A549 (cell line): ENCODE measurements at regions not wholly inside any gene's neighbourhood (a gene's known extent, or its start where the extent isn't known, plus 50 kb on each side); places are given as distances from the start of the nearest gene placed in this dataset.

Experiments
- ATAC-seq, 2 experiments: fragments of 200-7000 bp in 1 of 2; fragments of >200 bp in 1 of 2; cut with Nextera tagmentation in 1 of 2; cut with Tn5 transposase in 1 of 2; 3 replicates each; pipeline versions ENCODE4 v1.8.0 to v1.9.1; 2018 to 2020; ENCODE audit warnings: mild to moderate bottlenecking in 1 of 2, moderate library complexity in 1 of 2
- CTCF ChIA-PET: fragments of 300-600 bp; sonication (Branson Sonifier 250); formaldehyde crosslinking; extraction: SDS; loops from one replicate; lab custom pipeline; 2021; ENCODE audit warnings: antibody characterized with exemption, inconsistent platforms; lab: Yijun Ruan, JAX
- POLR2A ChIA-PET: fragments of 350-600 bp; formaldehyde crosslinking; extraction: SDS; loops from one replicate; lab custom pipeline; 2021; ENCODE audit warnings: antibody characterized with exemption, inconsistent platforms; lab: Yijun Ruan, JAX
- DNase-seq, 2 experiments: peaks; one replicate each; pipeline versions ENCODE4 v3.0.0 to v3.0.0-alpha.2; 2011 to 2016; ENCODE audit warnings: low read depth in 1 of 2, low spot score in 1 of 2
- FAIRE-seq: peaks from 2 replicates; lab custom pipeline; 2011; peaks lifted over from hg19 to GRCh38; lab: Jason Lieb, UNC
- H3K27ac ChIP-seq, 2 experiments: fragments of >200 bp; sonication (Bioruptor Twin); formaldehyde crosslinking; 3 replicates each; pipeline ENCODE4 v1.5.1; 2016 to 2017
- H3K4me1 ChIP-seq: fragments of >200 bp; sonication (Bioruptor Twin); formaldehyde crosslinking; 3 replicates; pipeline ENCODE4 v1.6.1; 2016
- H3K4me2 ChIP-seq: fragments of >200 bp; sonication (Bioruptor Twin); formaldehyde crosslinking; 3 replicates; pipeline ENCODE4 v1.6.1; 2016
- H3K4me3 ChIP-seq: fragments of >200 bp; sonication (Bioruptor Twin); formaldehyde crosslinking; 3 replicates; pipeline ENCODE4 v1.5.1; 2016
- H3K9me3 ChIP-seq: fragments of >200 bp; sonication (Bioruptor Twin); formaldehyde crosslinking; 3 replicates; pipeline ENCODE4 v1.6.1; 2016
- CBX8 ChIP-seq: fragments of 200-600 bp; sonication (generic); IDR thresholded peaks from 2 replicates; pipeline ENCODE4 v1.6.1; 2016
- CHD2 ChIP-seq: fragments of 150-350 bp; IDR thresholded peaks from 2 replicates; pipeline ENCODE4 v1.6.1; 2014; ENCODE audit warnings: low read length; ENCODE audit not compliant: partially characterized antibody
- E2F6 ChIP-seq: IDR thresholded peaks from 2 replicates; pipeline ENCODE4 v1.6.1; 2012; ENCODE audit warnings: low read depth, borderline replicate concordance
- EHMT2 ChIP-seq: fragments of 200-600 bp; sonication (generic); IDR thresholded peaks from 2 replicates; pipeline ENCODE4 v1.6.1; 2016; ENCODE audit warnings: antibody characterized with exemption, low read depth, mild to moderate bottlenecking, moderate library complexity
- FOXS1 ChIP-seq: fragments of 250-450 bp; sonication (Bioruptor Pico); IDR thresholded peaks from 2 replicates; pipeline ENCODE4 v1.5.0; 2020; ENCODE audit warnings: mild to moderate bottlenecking, moderate library complexity
- HDAC2 ChIP-seq: fragments of 200-600 bp; sonication (generic); IDR thresholded peaks from 2 replicates; pipeline ENCODE4 v1.6.1; 2016
- HMGXB4 ChIP-seq: fragments of 250-450 bp; sonication (Bioruptor Pico); IDR thresholded peaks from 2 replicates; pipeline ENCODE4 v1.5.0; 2021; ENCODE audit warnings: mild to moderate bottlenecking, moderate library complexity, borderline replicate concordance
- HOXA7 ChIP-seq: fragments of 250-450 bp; sonication (Bioruptor Pico); IDR thresholded peaks from 2 replicates; pipeline ENCODE4 v1.5.0; 2020; ENCODE audit warnings: mild to moderate bottlenecking, moderate library complexity
- HOXB13 ChIP-seq: fragments of 250-450 bp; sonication (Bioruptor Pico); IDR thresholded peaks from 2 replicates; pipeline ENCODE4 v1.5.0; 2020; ENCODE audit warnings: low read depth, mild to moderate bottlenecking, moderate library complexity
- NFE2L2 ChIP-seq: fragments of 150-350 bp; conservative IDR thresholded peaks from 2 replicates; pipeline ENCODE4 v1.6.1; 2014; ENCODE audit warnings: low read length
- NPAS2 ChIP-seq: fragments of 250-450 bp; sonication (Bioruptor Pico); IDR thresholded peaks from 2 replicates; pipeline ENCODE4 v1.8.0; 2022; ENCODE audit warnings: mild to moderate bottlenecking, moderate library complexity, borderline replicate concordance
- RARB ChIP-seq: fragments of 250-450 bp; sonication (Bioruptor Pico); IDR thresholded peaks from 2 replicates; pipeline ENCODE4 v1.8.0; 2021; ENCODE audit warnings: mild to moderate bottlenecking, moderate library complexity
- SMC3 ChIP-seq: fragments of >200 bp; sonication (Bioruptor Twin); formaldehyde crosslinking; IDR thresholded peaks from 3 replicates; pipeline ENCODE4 v1.6.1; 2018; ENCODE audit warnings: inconsistent platforms
- TFCP2L1 ChIP-seq: fragments of 250-450 bp; sonication (Bioruptor Pico); IDR thresholded peaks from 2 replicates; pipeline ENCODE4 v1.5.0; 2021; ENCODE audit warnings: mild to moderate bottlenecking
- WGBS: methylation state at CpG from one replicate; pipeline ENCODE4 v1.1.6; 2017; ENCODE audit errors: missing lambda C conversion rate; 5-methylcytosine and 5-hydroxymethylcytosine counted together
- TF ChIP-seq, protein P1 (sequence below): fragments of >200 bp; sonication (Bioruptor Twin); formaldehyde crosslinking; IDR thresholded peaks from 2 replicates; pipeline ENCODE4 v1.6.1; 2016
- TF ChIP-seq, protein P2 (sequence below): fragments of >200 bp; sonication (Bioruptor Twin); formaldehyde crosslinking; IDR thresholded peaks from 3 replicates; pipeline ENCODE4 v1.6.1; 2016
- TF ChIP-seq, protein P3 (sequence below): fragments of 450-650 bp; IDR thresholded peaks from 2 replicates; pipeline ENCODE4 v1.6.1; 2014; ENCODE audit warnings: antibody characterized with exemption

- ATAC-seq (no peak), DNase-seq (no peak)
- 54% methylated on average over 4 of the region's 4 CpGs for WGBS
- Histone ChIP-seq H3K4me2 (no peak overlapping the region), H3K27ac (no peak overlapping the region), H3K9me3 (no peaks in the 10 kb centered on the region), H3K4me1 (no peaks in the 10 kb centered on the region)
- POLR2A ChIA-PET = no interaction called here
- no peak for TF ChIP-seq HOXA7
- TF ChIP-seq, all 56 proteins: peak for 0
- CTCF ChIA-PET = interaction anchor here (0.7 to 1.0 kb wide), 2 partner anchors 14 to 23 kb away, joined by 3 read pairs; no protein-coding TSS in a partner anchor
- no peak for FAIRE-seq
- no peak overlapping the region for H3K4me3 ChIP-seq
Measured at GRCh38 chr3:99084826-99085225, 183.3 kb upstream of the DCBLD2 start.

DNA sequence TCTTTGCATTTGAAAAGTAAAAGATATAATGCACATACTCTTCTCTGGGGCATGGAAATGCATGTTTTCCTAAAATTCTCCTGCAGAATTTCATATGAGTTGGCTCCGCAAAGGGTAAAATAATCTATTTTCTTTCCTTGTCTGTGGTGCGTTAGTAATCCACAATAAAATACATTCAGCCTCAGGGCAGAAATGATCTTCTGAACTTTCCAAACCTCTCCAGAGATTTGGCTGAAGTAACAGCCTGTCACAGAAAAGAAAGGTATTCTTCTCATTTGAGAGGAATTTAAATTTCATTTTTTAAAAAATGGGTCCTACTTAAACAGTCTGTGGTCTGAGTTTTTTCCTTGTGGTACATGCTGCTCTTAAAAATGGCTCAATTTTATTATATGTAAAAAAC lies 182.7 kb upstream of the DCBLD2 start:
- CTCF ChIA-PET = interaction anchor here (1.2 kb wide), 1 partner anchor 29 kb away, joined by 5 read pairs; no protein-coding TSS in a partner anchor
- Histone ChIP-seq H3K27ac (no peak overlapping the region), H3K4me3 (no peak overlapping the region), H3K4me1 (no peaks in the 10 kb centered on the region), H3K4me2 (no peak overlapping the region), H3K9me3 (no peaks in the 10 kb centered on the region)
- no peak for TF ChIP-seq HDAC2
- TF ChIP-seq, protein P1, sequence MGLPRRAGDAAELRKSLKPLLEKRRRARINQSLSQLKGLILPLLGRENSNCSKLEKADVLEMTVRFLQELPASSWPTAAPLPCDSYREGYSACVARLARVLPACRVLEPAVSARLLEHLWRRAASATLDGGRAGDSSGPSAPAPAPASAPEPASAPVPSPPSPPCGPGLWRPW = no peak
- 88% methylated on average over 2 of the region's 2 CpGs for WGBS
- no peak for DNase-seq
- POLR2A ChIA-PET = no interaction called here
- FAIRE-seq = no peak
- ATAC-seq = no peak

DNA sequence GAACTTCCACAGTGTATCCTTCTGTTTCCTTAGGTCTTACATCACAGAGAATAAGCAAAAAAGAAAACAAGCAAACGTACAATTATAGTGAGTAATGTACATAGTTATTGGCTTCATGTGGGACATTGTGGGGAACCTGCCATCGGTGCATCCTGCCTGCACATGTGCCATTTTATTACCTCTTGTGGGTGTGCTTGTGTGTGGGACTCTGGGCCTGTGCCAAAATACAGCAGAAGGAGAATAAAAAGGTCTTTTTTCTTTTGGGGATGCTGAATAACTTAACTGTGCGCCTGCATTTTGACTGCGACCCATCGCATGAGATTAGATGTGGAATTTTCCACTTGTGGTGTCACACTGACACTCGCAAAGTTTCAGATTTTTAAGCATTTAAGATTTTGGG lies 169.6 kb upstream of the DCBLD2 start:
- H3K27ac ChIP-seq = no peak overlapping the region
- no peak overlapping the region for H3K4me3 ChIP-seq
- FAIRE-seq = no peak
- H3K9me3 ChIP-seq = no peaks in the 10 kb centered on the region
- POLR2A ChIA-PET = no interaction called here
- 66% methylated on average over 6 of the region's 6 CpGs for WGBS
- no peaks in the 10 kb centered on the region for H3K4me1 ChIP-seq
- ATAC-seq = no peak
- CTCF ChIA-PET = no interaction called here
- no peak for TF ChIP-seq HOXA7
- TF ChIP-seq NPAS2 (CRISPR knock-in tag) = no peak
- TF ChIP-seq TFCP2L1 (CRISPR knock-in tag) = no peak
- no peak for TF ChIP-seq SMC3
- TF ChIP-seq FOXS1 (CRISPR knock-in tag) = no peak
- no peak for TF ChIP-seq CHD2
- no peak for TF ChIP-seq E2F6
- no peak for TF ChIP-seq EHMT2
- no peak for TF ChIP-seq HOXB13
- TF ChIP-seq, protein P2, sequence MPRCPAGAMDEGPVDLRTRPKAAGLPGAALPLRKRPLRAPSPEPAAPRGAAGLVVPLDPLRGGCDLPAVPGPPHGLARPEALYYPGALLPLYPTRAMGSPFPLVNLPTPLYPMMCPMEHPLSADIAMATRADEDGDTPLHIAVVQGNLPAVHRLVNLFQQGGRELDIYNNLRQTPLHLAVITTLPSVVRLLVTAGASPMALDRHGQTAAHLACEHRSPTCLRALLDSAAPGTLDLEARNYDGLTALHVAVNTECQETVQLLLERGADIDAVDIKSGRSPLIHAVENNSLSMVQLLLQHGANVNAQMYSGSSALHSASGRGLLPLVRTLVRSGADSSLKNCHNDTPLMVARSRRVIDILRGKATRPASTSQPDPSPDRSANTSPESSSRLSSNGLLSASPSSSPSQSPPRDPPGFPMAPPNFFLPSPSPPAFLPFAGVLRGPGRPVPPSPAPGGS = no peak
- no peak for TF ChIP-seq RARB
- no peak for TF ChIP-seq HMGXB4 (CRISPR knock-in tag)
- TF ChIP-seq, protein P3, sequence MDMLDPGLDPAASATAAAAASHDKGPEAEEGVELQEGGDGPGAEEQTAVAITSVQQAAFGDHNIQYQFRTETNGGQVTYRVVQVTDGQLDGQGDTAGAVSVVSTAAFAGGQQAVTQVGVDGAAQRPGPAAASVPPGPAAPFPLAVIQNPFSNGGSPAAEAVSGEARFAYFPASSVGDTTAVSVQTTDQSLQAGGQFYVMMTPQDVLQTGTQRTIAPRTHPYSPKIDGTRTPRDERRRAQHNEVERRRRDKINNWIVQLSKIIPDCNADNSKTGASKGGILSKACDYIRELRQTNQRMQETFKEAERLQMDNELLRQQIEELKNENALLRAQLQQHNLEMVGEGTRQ = no peak
- no peak for TF ChIP-seq CBX8
- no peak for TF ChIP-seq NFE2L2
- no peak overlapping the region for H3K4me2 ChIP-seq
- no peak for DNase-seq
